BE2C (cell line): ENCODE measurements at regions not wholly inside any gene's neighbourhood (a gene's known extent, or its start where the extent isn't known, plus 50 kb on each side); places are given as distances from the start of the nearest gene placed in this dataset.

Experiments
- DNase-seq: peaks from one replicate; pipeline ENCODE4 v3.0.0-alpha.2; 2020
- H3K27me3 ChIP-seq: fragments of 250-450 bp; sonication (Bioruptor Pico); 2 replicates; pipeline ENCODE4 v1.5.1; 2020; ENCODE audit warnings: mild to moderate bottlenecking
- H3K36me3 ChIP-seq: fragments of 250-450 bp; sonication (Bioruptor Pico); 2 replicates; pipeline ENCODE4 v1.5.1; 2020; ENCODE audit warnings: mild to moderate bottlenecking
- H3K4me1 ChIP-seq: fragments of 250-450 bp; sonication (Bioruptor Pico); 2 replicates; pipeline ENCODE4 v1.5.1; 2020
- H3K4me3 ChIP-seq: 2 replicates; pipeline ENCODE4 v1.5.1; 2011; ENCODE audit warnings: low read depth, low read length
- H3K9me3 ChIP-seq: fragments of 250-450 bp; sonication (Bioruptor Pico); 2 replicates; pipeline ENCODE4 v1.5.1; 2020
- CTCF ChIP-seq: IDR thresholded peaks from 2 replicates; pipeline ENCODE4 v1.5.1; 2012; ENCODE audit warnings: mild to moderate bottlenecking, low read depth, low read length

DNA sequence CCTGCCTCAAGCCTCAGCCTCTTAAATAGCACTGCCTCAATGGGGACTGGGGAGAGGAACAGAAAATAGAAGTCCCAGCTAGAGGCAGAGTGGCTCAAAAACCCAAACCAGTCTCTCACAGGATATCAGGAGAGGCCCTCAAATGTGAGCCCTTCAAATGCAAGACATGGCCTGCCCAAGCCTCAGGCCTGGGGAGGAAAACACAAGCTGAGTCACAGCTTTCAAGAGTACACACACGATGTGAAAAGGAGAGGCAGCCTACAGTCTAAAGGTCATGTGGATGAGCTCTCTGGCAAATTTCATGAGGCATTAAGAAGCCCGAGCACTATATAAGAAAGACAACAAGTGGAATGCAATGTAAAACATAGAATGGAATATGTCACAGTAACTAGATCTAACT lies 316.6 kb upstream of the MEX3C start:
- Histone ChIP-seq H3K36me3 (no peaks in the 10 kb centered on the region), H3K27me3 (no peaks in the 10 kb centered on the region), H3K4me3 (no peak overlapping the region), H3K4me1 (no peaks in the 10 kb centered on the region), H3K9me3 (no peaks in the 10 kb centered on the region)
- no peak for DNase-seq
- TF ChIP-seq CTCF = no peak

DNA sequence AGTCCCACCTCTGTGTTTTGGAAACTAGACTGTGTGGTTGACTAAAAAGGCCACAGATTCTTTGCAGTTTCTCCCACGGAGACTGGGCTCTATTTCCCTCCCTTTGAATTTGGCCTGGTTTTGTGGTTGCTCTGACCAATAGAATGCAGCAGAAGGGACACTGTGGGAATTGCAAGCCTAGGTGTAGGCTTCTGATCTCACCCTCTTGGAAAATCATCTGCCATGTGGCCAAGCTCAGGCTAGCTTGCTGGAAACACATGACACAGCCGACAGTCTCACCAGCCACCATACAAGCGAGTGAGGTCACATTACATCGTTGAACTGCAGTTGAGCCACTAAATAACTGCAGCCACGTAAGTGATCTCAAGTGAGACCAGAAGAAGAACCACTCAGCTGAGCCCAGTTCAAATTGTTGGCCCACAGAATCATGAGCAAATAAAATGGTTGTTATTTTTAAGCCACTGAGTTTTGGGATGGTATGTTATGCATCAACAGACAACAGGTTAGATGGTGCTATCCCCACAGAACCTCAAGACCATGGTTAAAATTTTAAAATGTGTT lies 319.1 kb upstream of the MEX3C start:
- no peak for TF ChIP-seq CTCF

GRCh38 chr18:51519571-51519970 lies 322.1 kb upstream of the MEX3C start:
- no peaks in the 10 kb centered on the region for H3K9me3 ChIP-seq
- H3K4me1 ChIP-seq = no peaks in the 10 kb centered on the region
- H3K27me3 ChIP-seq = no peaks in the 10 kb centered on the region
- no peak overlapping the region for H3K4me3 ChIP-seq
- H3K36me3 ChIP-seq = no peaks in the 10 kb centered on the region
- no peak for TF ChIP-seq CTCF
- no peak for DNase-seq

More for the DNA sequence above, 319.1 kb upstream of the MEX3C start:
- Histone ChIP-seq H3K27me3 (no peaks in the 10 kb centered on the region), H3K4me1 (no peaks in the 10 kb centered on the region), H3K36me3 (no peaks in the 10 kb centered on the region), H3K4me3 (no peak overlapping the region), H3K9me3 (no peaks in the 10 kb centered on the region)
- DNase-seq = no peak

GRCh38 chr18:51520676-51521180 lies 323.2 kb upstream of the MEX3C start:
- Histone ChIP-seq H3K27me3 (no peaks in the 10 kb centered on the region), H3K36me3 (no peaks in the 10 kb centered on the region), H3K4me3 (no peak overlapping the region), H3K9me3 (no peaks in the 10 kb centered on the region), H3K4me1 (no peaks in the 10 kb centered on the region)
- no peak for DNase-seq
- no peak for TF ChIP-seq CTCF

DNA sequence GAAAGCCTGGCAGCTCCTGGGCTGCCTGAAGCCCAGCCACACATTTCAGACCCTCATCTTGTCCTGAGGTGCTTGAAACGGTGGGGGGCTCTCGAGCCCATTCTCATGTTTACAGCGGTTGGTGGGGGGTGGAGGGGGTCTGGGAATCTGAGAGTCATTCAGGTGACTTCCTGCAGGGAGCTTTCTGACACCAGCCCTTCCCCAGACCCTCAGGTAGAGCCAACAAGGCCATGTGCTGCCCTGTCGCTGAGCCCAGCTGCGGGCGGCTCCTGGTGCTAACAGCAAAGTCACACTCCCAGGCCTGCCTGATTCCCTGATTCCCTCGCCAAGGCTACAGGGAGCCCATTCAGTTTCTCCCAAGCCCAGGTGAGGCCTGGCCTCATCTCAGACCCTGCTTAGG lies 324.9 kb upstream of the MEX3C start:
- DNase-seq = no peak
- no peak for TF ChIP-seq CTCF
- Histone ChIP-seq H3K4me1 (no peaks in the 10 kb centered on the region), H3K27me3 (no peaks in the 10 kb centered on the region), H3K36me3 (no peaks in the 10 kb centered on the region), H3K9me3 (no peaks in the 10 kb centered on the region), H3K4me3 (no peak overlapping the region)

- Histone ChIP-seq H3K4me1 (no peaks in the 10 kb centered on the region), H3K9me3 (no peaks in the 10 kb centered on the region), H3K4me3 (no peak overlapping the region), H3K27me3 (no peaks in the 10 kb centered on the region), H3K36me3 (no peaks in the 10 kb centered on the region)
- TF ChIP-seq CTCF = no peak
- DNase-seq = no peak
Observed at GRCh38 chr18:51522821-51523220, 325.3 kb upstream of the MEX3C start.
